ENCODE measurements at regions not wholly inside any gene's neighbourhood (a gene's known extent, or its start where the extent isn't known, plus 50 kb on each side); places are given as distances from the start of the nearest gene placed in this dataset.
"Not testable (repeated sequence)": the region's sequence is repeated elsewhere in the genome, so short reads cannot be mapped to it uniquely, and the experiment has no call there.

GRCh38 chr6:144374525-144374924 is 89.4 kb downstream of the UTRN start:
- not testable (repeated sequence) for TF ChIP-seq CTCF (IDR thresholded peaks at IDR 0.05); ZFX (IDR thresholded peaks at IDR 0.05; ENCODE audit: borderline replicate concordance)

All from 22Rv1 (cell line).